Body of pancreas (tissue), 4 donors: ENCODE measurements at regions not wholly inside any gene's neighbourhood (a gene's known extent, or its start where the extent isn't known, plus 50 kb on each side); places are given as distances from the start of the nearest gene placed in this dataset. TPM values are rescaled to one million over a fixed set of nuclear protein-coding genes. Genes with fewer than 3 reads are reported as not detected.

Experiments
- ATAC-seq: fragments of 150-250 bp; one replicate; pipeline ENCODE4 v1.9.1; 2016
- DNase-seq, 4 donors: peaks; one replicate each; pipeline ENCODE4 v3.0.0-alpha.2; 2019
- H3K27ac ChIP-seq, 4 donors: fragments of 200-600 bp; sonication (generic); 1 replicate in 3 of 4; 2 replicates in 1 of 4; pipeline versions ENCODE4 v1.5.1 to v1.6.1; 2016 to 2019; ENCODE audit warnings: mild to moderate bottlenecking in 1 of 4, mixed read lengths in 1 of 4, moderate library complexity in 1 of 4
- H3K27me3 ChIP-seq, 2 donors: fragments of 200-600 bp; sonication (generic); one replicate each; pipeline ENCODE4 v1.6.0; 2016; ENCODE audit warnings: mild to moderate bottlenecking in 1 of 2
- H3K36me3 ChIP-seq, 2 donors: fragments of 200-600 bp; sonication (generic); replicated peaks in 1 of 2; 2 replicates each; pipeline ENCODE4 v1.5.1; 2016; ENCODE audit warnings: low read depth in 2 of 2; ENCODE audit not compliant: insufficient read depth in 1 of 2
- H3K4me1 ChIP-seq: fragments of 200-600 bp; sonication (generic); one replicate; pipeline ENCODE4 v1.6.0; 2016
- H3K4me3 ChIP-seq, 2 donors: fragments of 200-600 bp; sonication (generic); 1 replicate in 1 of 2; 2 replicates in 1 of 2; pipeline ENCODE4 v1.5.1; 2016 to 2019
- H3K9me3 ChIP-seq, 3 donors: fragments of 200-600 bp; sonication (generic); 1 replicate in 2 of 3; 2 replicates in 1 of 3; pipeline ENCODE4 v1.5.1; 2016
- CTCF ChIP-seq, 7 experiments: fragments of 450-650 bp in 4 of 7; fragments of 200-600 bp in 3 of 7; sonication (generic) in 3 of 7; IDR thresholded peaks; one replicate each; pipeline ENCODE4 v1.5.1; 2016 to 2019; ENCODE audit warnings: antibody characterized with exemption in 7 of 7
- POLR2A ChIP-seq, 3 donors: fragments of 450-650 bp; IDR thresholded peaks; one replicate each; pipeline ENCODE4 v1.6.1; 2016; ENCODE audit warnings: antibody characterized with exemption in 3 of 3, mild to moderate bottlenecking in 2 of 3
- WGBS, 2 donors: methylation state at CpG; one replicate each; pipeline ENCODE4 v1.1.5; 2017; 5-methylcytosine and 5-hydroxymethylcytosine counted together
- intact Hi-C: fragments of 100-400 bp; cut with DNase I; formaldehyde crosslinking; loops from one replicate; pipeline ENCODE4 v1.15.1; 2023
- small RNA-seq: library from RNA; depleted of rRNA; stranded (forward); fragments of <200 nt; gene quantifications from one replicate; pipeline ENCODE3, GENCODE V24; 2016

GRCh38 chr12:88432531-88433490 is 147.5 kb downstream of the KITLG start:
- Histone ChIP-seq H3K9me3 (no peaks in the 10 kb centered on the region), H3K27me3 (no peaks in the 10 kb centered on the region), H3K36me3 (no peaks in the 10 kb centered on the region), H3K27ac (no peak overlapping the region), H3K4me1 (peaks cover 5% of the 10 kb centered on the region), H3K4me3 (no peak overlapping the region)
- DNase-seq (no peak), ATAC-seq (no peak)
- 81 to 88% methylated on average over 9 of the region's 9 CpGs for WGBS, 2 donors
- intact Hi-C loops, result no loop called here
- no peak for TF ChIP-seq CTCF (IDR thresholded peaks at IDR 0.05)
- no peak for TF ChIP-seq POLR2A (IDR thresholded peaks at IDR 0.05)

- Histone ChIP-seq H3K9me3 (no peaks in the 10 kb centered on the region), H3K4me1 (peaks cover 5% of the 10 kb centered on the region), H3K27ac (no peak overlapping the region), H3K4me3 (no peak overlapping the region), H3K36me3 (no peaks in the 10 kb centered on the region), H3K27me3 (no peaks in the 10 kb centered on the region)
- no peak for ATAC-seq
- intact Hi-C loops, result no loop called here
- TF ChIP-seq CTCF (IDR thresholded peaks at IDR 0.05) (no peak), POLR2A (IDR thresholded peaks at IDR 0.05) (no peak)
- DNase-seq, result no peak
- 30 to 44% methylated on average over 8 of the region's 8 CpGs for WGBS, 2 donors
Measured at GRCh38 chr12:88433997-88434703, 146.1 kb downstream of the KITLG start.

- H3K9me3 ChIP-seq, result no peaks in the 10 kb centered on the region
- DNase-seq, result no peak
- intact Hi-C loops, result no loop called here
- H3K27me3 ChIP-seq, result no peaks in the 10 kb centered on the region
- 75 to 89% methylated on average over 4 of the region's 4 CpGs for WGBS, 2 donors
- no peak overlapping the region for H3K4me3 ChIP-seq
- no peaks in the 10 kb centered on the region for H3K36me3 ChIP-seq
- no peak for TF ChIP-seq CTCF (IDR thresholded peaks at IDR 0.05)
- no peak for TF ChIP-seq POLR2A (IDR thresholded peaks at IDR 0.05)
- peaks cover 5% of the 10 kb centered on the region for H3K4me1 ChIP-seq
- ATAC-seq, result no peak
- H3K27ac ChIP-seq, result no peak overlapping the region
Measured at GRCh38 chr12:88435334-88436076, 144.8 kb downstream of the KITLG start.

- no peak for DNase-seq
- no peak for ATAC-seq
- no peaks in the 10 kb centered on the region for H3K36me3 ChIP-seq
- H3K27me3 ChIP-seq, result no peaks in the 10 kb centered on the region
- 100% methylated on average over 3 of the region's 3 CpGs for WGBS, 2 donors
- no peak for TF ChIP-seq POLR2A (IDR thresholded peaks at IDR 0.05)
- no peak overlapping the region for H3K4me3 ChIP-seq
- intact Hi-C loops, result no loop called here
- H3K27ac ChIP-seq, result no peak overlapping the region
- no peaks in the 10 kb centered on the region for H3K4me1 ChIP-seq
- no peaks in the 10 kb centered on the region for H3K9me3 ChIP-seq
Measured at GRCh38 chr12:88437226-88437625, 143.0 kb downstream of the KITLG start.

Small RNAs in the stretch of these regions (small RNA-seq; reads per million reads assigned to genes)
- gene RF00019, result not detected
